GM18508 (cell line): ENCODE measurements at regions not wholly inside any gene's neighbourhood (a gene's known extent, or its start where the extent isn't known, plus 50 kb on each side); places are given as distances from the start of the nearest gene placed in this dataset.

Source experiments
- ATAC-seq: cut with Tn5 transposase; IDR thresholded peaks from one replicate; pipeline ENCODE4 v1.9.1; 2021; ENCODE audit warnings: moderate number of reproducible peaks; ENCODE audit not compliant: insufficient read depth, unreplicated experiment

GRCh38 chr1:118739501-118739900 is 248.6 kb downstream of the TBX15 start:
- no peak for ATAC-seq

GRCh38 chr1:118736322-118736721 is 251.8 kb downstream of the TBX15 start:
- ATAC-seq, result no peak

GRCh38 chr1:118717893-118718292 is 270.2 kb downstream of the TBX15 start:
- no peak for ATAC-seq

- ATAC-seq, result no peak
Measured at GRCh38 chr1:118716775-118717174, 271.4 kb downstream of the TBX15 start.

- ATAC-seq, result no peak
Measured at GRCh38 chr1:118711356-118711755, 276.8 kb downstream of the TBX15 start.

- ATAC-seq, result no peak
Measured at GRCh38 chr1:118698911-118699310, 289.2 kb downstream of the TBX15 start.

- ATAC-seq, result no peak
Measured at GRCh38 chr1:118692143-118692542, 296.0 kb downstream of the TBX15 start.

GRCh38 chr1:118688891-118689290 is 299.3 kb downstream of the TBX15 start:
- ATAC-seq, result no peak

- ATAC-seq, result no peak
Measured at GRCh38 chr1:118661769-118662320, 326.3 kb downstream of the TBX15 start.

GRCh38 chr1:118660769-118661168 is 327.4 kb downstream of the TBX15 start:
- no peak for ATAC-seq

GRCh38 chr1:118659646-118660045 is 328.5 kb downstream of the TBX15 start:
- ATAC-seq, result no peak

- ATAC-seq, result no peak
Measured at GRCh38 chr1:118650107-118650807, 337.9 kb downstream of the TBX15 start.

GRCh38 chr1:118649369-118650106 is 338.6 kb downstream of the TBX15 start:
- ATAC-seq, result no peak

GRCh38 chr1:118636004-118636403 is 352.1 kb downstream of the TBX15 start:
- no peak for ATAC-seq

GRCh38 chr1:118627435-118627834 is 360.7 kb downstream of the TBX15 start:
- ATAC-seq, result no peak

- ATAC-seq, result no peak
Measured at GRCh38 chr1:118621839-118622238, 366.3 kb downstream of the TBX15 start.

- ATAC-seq, result no peak
Measured at GRCh38 chr1:118618618-118619340, 369.4 kb downstream of the TBX15 start.

GRCh38 chr1:118617916-118618315 is 370.2 kb downstream of the TBX15 start:
- ATAC-seq, result no peak

GRCh38 chr1:118615066-118615465 is 373.1 kb downstream of the TBX15 start:
- ATAC-seq, result no peak

GRCh38 chr1:118589238-118589846 is 398.8 kb downstream of the TBX15 start:
- no peak for ATAC-seq
